CD4-positive, alpha-beta T cell (primary cell): ENCODE measurements at regions not wholly inside any gene's neighbourhood (a gene's known extent, or its start where the extent isn't known, plus 50 kb on each side); places are given as distances from the start of the nearest gene placed in this dataset.

ENCODE experiments used
- ATAC-seq: fragments of 200-7000 bp; cut with Tn5 transposase; one replicate; pipeline ENCODE4 v1.10.0; 2022; ENCODE audit warnings: mild to moderate bottlenecking; ENCODE audit not compliant: poor library complexity
- CTCF ChIA-PET: fragments of 350-600 bp; sonication (Branson Sonifier 250); formaldehyde crosslinking; loops from one replicate; lab custom pipeline; 2021; ENCODE audit warnings: antibody characterized with exemption, inconsistent platforms; lab: Charles Lee
- POLR2A ChIA-PET: fragments of 350-600 bp; sonication (Branson Sonifier 250); formaldehyde crosslinking; loops from one replicate; lab custom pipeline; 2021; ENCODE audit warnings: antibody characterized with exemption, inconsistent platforms; lab: Charles Lee
- DNase-seq, 14 experiments: peaks; one replicate each; pipeline ENCODE4 v3.0.0-alpha.2; 2013 to 2020; ENCODE audit warnings: mixed read lengths in 2 of 14
- H3K27ac ChIP-seq, 2 donors: one replicate each; pipeline versions ENCODE4 v1.5.1 to v1.7.0; 2013; ENCODE audit warnings: low read length in 2 of 2, low read depth in 1 of 2, mild to moderate bottlenecking in 1 of 2
- H3K27me3 ChIP-seq, 2 experiments: 1 replicate in 1 of 2; 2 replicates in 1 of 2; pipeline versions ENCODE4 v1.6.1 to v1.7.0; 2013; ENCODE audit warnings: low read length in 2 of 2, control low read depth in 1 of 2, mild to moderate bottlenecking in 1 of 2, moderate library complexity in 1 of 2; ENCODE audit not compliant: insufficient read depth in 2 of 2, control insufficient read depth in 1 of 2
- H3K36me3 ChIP-seq: one replicate; pipeline ENCODE4 v1.6.1; 2013; ENCODE audit warnings: low read length, control low read depth; ENCODE audit not compliant: insufficient read depth
- H3K4me1 ChIP-seq: one replicate; pipeline ENCODE4 v1.6.1; 2013; ENCODE audit warnings: low read length, control low read depth; ENCODE audit not compliant: insufficient read depth
- H3K4me3 ChIP-seq: one replicate; pipeline ENCODE4 v1.5.1; 2013; ENCODE audit warnings: mild to moderate bottlenecking, low read length, moderate library complexity
- H3K9me3 ChIP-seq, 2 experiments: 1 replicate in 1 of 2; 2 replicates in 1 of 2; pipeline versions ENCODE4 v1.6.1 to v1.7.0; 2013; ENCODE audit warnings: low read length in 2 of 2, mild to moderate bottlenecking in 2 of 2, control low read depth in 1 of 2, moderate library complexity in 1 of 2; ENCODE audit not compliant: control insufficient read depth in 1 of 2, insufficient read depth in 1 of 2
- H3K27ac Mint-ChIP-seq: one replicate; pipeline ENCODE4 v1.8.0; 2020; ENCODE audit warnings: mixed read lengths
- H3K27me3 Mint-ChIP-seq: one replicate; pipeline ENCODE4 v1.8.0; 2021; ENCODE audit warnings: mixed read lengths
- H3K36me3 Mint-ChIP-seq: one replicate; pipeline ENCODE4 v1.8.0; 2021; ENCODE audit warnings: low read depth, mixed read lengths
- H3K4me1 Mint-ChIP-seq: one replicate; pipeline ENCODE4 v1.8.0; 2021; ENCODE audit warnings: low read depth, mixed read lengths
- H3K4me3 Mint-ChIP-seq: one replicate; pipeline ENCODE4 v1.8.0; 2020; ENCODE audit warnings: mild to moderate bottlenecking, mixed read lengths
- H3K9me3 Mint-ChIP-seq: one replicate; pipeline ENCODE4 v1.8.0; 2020; ENCODE audit warnings: mixed read lengths
- intact Hi-C, 2 experiments: fragments of 100-400 bp; cut with DNase I in 1 of 2; cut with micrococcal nuclease in 1 of 2; formaldehyde crosslinking; loops; one replicate each; pipeline versions ENCODE4 v1.15.1 to v1.9.0; 2023 to 2025; cut with DNase I, micrococcal nuclease
- TF ChIP-seq, protein P1 (sequence below): fragments of 200-600 bp; IDR thresholded peaks from one replicate; pipeline ENCODE4 v1.8.0; 2022; ENCODE audit warnings: antibody characterized with exemption, mild to moderate bottlenecking

DNA sequence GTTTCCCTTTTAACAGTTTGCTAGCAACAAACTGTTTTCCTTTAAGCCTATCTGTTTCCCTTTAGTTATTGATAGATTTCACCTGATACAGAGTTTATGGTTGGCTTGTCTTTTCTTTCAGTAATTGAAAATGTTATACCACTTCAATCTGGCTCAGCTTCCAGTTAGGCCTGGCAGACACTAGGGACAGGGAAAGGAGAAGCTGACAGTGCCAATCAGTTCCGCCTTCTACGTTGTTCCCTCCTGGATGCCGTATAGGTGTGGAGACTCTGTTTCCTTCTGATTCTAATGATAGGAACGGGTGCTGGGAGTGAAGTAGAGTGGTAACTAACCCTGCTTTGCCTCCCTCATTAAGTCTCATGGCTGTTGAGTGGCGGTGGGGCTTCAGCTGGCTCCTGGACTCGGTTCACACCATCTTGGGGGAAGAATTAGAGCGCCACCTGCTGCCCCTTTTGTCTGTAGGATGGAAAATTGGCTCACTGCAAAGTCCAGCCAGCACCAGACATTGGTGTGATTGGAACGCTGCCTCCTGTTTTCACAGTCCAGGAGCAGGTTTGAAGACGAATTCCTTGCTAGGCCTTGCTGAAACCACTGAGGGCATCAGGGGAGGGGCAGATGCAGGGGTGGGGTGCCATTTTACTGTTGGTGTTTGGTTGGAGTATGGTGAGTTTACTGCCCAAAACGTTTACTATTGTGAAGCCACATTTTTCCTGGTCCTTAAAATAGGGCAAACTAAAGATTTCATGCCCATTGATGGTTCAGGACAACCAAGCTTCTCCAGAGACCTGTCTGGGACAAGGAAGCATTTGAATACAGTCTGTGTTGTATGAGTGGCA is 1729.5 kb downstream of the GRIK2 start:
- H3K9me3 Mint-ChIP-seq, result peaks cover 9% of the 10 kb centered on the region
- Histone ChIP-seq H3K4me1 (no peaks in the 10 kb centered on the region), H3K36me3 (no peaks in the 10 kb centered on the region), H3K27ac (no peak overlapping the region), H3K4me3 (no peak overlapping the region), H3K27me3 (no peaks in the 10 kb centered on the region), H3K9me3 (no peaks in the 10 kb centered on the region)
- H3K36me3 Mint-ChIP-seq, result no peaks in the 10 kb centered on the region
- H3K27me3 Mint-ChIP-seq, result no peaks in the 10 kb centered on the region
- intact Hi-C loops, result no loop called here
- H3K4me3 Mint-ChIP-seq, result no peak overlapping the region
- ATAC-seq, result no peak
- TF ChIP-seq, protein P1, sequence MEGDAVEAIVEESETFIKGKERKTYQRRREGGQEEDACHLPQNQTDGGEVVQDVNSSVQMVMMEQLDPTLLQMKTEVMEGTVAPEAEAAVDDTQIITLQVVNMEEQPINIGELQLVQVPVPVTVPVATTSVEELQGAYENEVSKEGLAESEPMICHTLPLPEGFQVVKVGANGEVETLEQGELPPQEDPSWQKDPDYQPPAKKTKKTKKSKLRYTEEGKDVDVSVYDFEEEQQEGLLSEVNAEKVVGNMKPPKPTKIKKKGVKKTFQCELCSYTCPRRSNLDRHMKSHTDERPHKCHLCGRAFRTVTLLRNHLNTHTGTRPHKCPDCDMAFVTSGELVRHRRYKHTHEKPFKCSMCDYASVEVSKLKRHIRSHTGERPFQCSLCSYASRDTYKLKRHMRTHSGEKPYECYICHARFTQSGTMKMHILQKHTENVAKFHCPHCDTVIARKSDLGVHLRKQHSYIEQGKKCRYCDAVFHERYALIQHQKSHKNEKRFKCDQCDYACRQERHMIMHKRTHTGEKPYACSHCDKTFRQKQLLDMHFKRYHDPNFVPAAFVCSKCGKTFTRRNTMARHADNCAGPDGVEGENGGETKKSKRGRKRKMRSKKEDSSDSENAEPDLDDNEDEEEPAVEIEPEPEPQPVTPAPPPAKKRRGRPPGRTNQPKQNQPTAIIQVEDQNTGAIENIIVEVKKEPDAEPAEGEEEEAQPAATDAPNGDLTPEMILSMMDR, result no peak
- DNase-seq, result peak in 1 of 14 experiments; percentile 4
- no peaks in the 10 kb centered on the region for H3K4me1 Mint-ChIP-seq
- H3K27ac Mint-ChIP-seq, result no peak overlapping the region
- POLR2A ChIA-PET, result no interaction called here
- CTCF ChIA-PET, result no interaction called here

DNA sequence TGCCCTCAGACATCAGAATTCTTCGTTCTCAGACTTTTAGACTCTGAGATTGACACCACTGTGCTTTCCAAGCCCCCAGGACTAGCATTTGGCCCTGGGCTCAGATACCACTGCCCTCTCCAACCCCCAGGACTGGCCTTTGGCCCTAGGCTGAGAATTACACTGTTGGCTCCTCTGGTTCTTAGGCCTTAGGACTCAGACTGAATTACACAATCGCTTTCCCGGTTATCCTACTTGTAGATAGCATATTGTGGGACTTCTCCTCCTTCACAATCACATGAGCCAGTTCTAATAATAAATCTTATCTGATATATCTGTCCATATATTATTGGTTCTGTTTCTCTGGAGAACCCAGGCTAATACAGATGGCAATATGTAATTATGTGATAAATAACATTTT is 1725.5 kb downstream of the GRIK2 start:
- Histone ChIP-seq H3K27me3 (no peaks in the 10 kb centered on the region), H3K27ac (no peak overlapping the region), H3K4me3 (no peak overlapping the region), H3K36me3 (no peaks in the 10 kb centered on the region), H3K4me1 (no peaks in the 10 kb centered on the region), H3K9me3 (no peaks in the 10 kb centered on the region)
- DNase-seq (no peak), ATAC-seq (no peak)
- ChIA-PET POLR2A (no interaction called here), CTCF (no interaction called here)
- Mint-ChIP-seq H3K4me3 (no peak overlapping the region), H3K9me3 (peaks cover 6% of the 10 kb centered on the region), H3K27ac (no peak overlapping the region), H3K4me1 (no peaks in the 10 kb centered on the region), H3K36me3 (no peaks in the 10 kb centered on the region), H3K27me3 (no peaks in the 10 kb centered on the region)
- intact Hi-C loops, result no loop called here
- TF ChIP-seq, protein P1, result no peak

DNA sequence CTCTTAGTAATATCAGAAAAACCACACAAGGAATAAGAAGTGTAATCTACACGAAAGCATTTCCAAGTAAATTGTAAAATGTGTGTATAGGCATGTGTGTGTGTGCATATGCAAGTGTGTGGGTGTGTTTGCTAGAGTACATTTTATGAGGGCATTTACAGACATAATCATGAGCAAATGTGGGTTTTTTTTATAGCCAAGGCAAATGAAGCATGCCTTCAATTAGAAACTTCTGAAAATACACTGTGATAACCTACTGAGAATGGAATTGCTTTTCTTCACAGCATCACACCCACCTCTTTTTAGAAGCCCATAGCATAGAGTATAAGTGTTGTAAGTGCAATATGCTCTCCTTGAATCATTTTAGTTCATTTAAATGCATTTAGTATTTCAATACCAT is 1721.1 kb downstream of the GRIK2 start:
- ChIA-PET CTCF (no interaction called here), POLR2A (no interaction called here)
- ATAC-seq, result no peak
- no peak overlapping the region for H3K27ac ChIP-seq
- Mint-ChIP-seq H3K9me3 (peaks cover 4% of the 10 kb centered on the region), H3K27me3 (no peaks in the 10 kb centered on the region), H3K36me3 (no peaks in the 10 kb centered on the region), H3K4me3 (no peak overlapping the region), H3K27ac (no peak overlapping the region), H3K4me1 (no peaks in the 10 kb centered on the region)
- TF ChIP-seq, protein P1, result no peak
- H3K4me1 ChIP-seq, result no peaks in the 10 kb centered on the region
- no peaks in the 10 kb centered on the region for H3K36me3 ChIP-seq
- DNase-seq, result no peak
- H3K27me3 ChIP-seq, result no peaks in the 10 kb centered on the region
- no peaks in the 10 kb centered on the region for H3K9me3 ChIP-seq
- no peak overlapping the region for H3K4me3 ChIP-seq
- intact Hi-C loops, result no loop called here
